ENCODE measurements at regions not wholly inside any gene's neighbourhood (a gene's known extent, or its start where the extent isn't known, plus 50 kb on each side); places are given as distances from the start of the nearest gene placed in this dataset.

DNA sequence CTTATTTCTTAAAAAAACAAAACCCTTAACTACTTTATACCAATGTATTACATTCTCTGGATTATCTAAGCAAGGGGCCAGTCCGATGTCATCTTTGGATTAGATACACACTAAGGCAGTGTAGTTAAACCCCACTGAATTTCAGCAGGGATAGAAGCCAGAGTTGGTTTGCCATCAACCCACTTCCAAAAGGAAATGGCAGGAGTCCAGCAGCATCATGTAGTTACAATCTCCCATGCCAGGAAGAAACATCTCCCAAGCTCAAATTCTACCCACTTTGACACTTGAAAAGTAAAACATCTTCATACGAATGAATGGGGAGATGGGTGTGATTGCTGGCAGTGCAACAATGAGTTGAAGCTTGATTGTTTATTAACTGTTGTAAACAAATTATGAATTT is 203.5 kb upstream of the PLXNC1 start:
- DNase-seq (ENCODE audit: low spot score), result no peak

DNA sequence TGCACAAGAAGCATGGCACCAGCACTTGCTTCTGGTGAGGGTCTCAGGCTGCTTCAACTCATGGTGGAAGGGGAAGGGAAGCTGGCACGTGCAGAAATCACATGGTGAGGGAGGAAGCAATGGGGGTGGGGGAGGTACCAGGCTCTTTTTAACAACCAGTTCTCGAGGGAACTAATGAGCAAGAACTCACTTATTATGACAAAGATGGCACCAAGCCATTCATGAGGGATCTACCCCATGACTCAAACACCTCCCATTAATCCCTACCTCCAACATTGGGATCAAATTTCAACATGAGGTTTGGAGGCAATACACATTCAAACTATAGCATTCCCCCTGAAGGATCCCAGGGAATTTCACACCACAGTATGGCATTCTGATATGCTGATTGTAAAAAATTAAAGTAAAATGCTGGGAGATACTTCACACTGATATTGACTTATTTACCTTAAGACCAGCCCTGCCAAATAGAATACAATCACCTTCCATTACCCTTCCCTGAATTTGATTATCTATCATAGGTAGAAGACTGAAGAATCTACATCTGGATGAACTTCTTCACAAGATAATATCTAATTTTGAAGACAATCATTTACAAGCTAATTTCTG is 201.7 kb upstream of the PLXNC1 start:
- DNase-seq (ENCODE audit: low spot score), result no peak

DNA sequence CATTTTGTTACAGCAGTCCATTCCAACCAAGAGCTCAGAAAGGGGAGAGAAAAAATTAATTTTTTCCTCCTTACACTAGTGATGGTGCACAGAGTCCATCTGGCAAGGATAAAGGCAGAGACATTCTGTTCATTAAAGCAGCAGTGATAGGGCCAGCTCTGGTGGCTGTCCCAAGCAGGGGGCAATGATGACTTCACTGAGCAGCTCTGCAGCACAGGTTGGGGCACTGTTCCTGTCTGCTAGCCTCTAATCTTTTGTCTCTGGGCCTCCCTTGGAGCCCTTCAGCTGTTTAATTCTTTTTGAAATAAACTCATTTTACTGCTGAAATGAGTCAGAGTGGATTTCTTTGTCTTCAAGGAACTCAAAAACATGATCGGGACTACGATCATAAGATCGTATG is 200.9 kb upstream of the PLXNC1 start:
- no peak for DNase-seq (ENCODE audit: low spot score)

DNA sequence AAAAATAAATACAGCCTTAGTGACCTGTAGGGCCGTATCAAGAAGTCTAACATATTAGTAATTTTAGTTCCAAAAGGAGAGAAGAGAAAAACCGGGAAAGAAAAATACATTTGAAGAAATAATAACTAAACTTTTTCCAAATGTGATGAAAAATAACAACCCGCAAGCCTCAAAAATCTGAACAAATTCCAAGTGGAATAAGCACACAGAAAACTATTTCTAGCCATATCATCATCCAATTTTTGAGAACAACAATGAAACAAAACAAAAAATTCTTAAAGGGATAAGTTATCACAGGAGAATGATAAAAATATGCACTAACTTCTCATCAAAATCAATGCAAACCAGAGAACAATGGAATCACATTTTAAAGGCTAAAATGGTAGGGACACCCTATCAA is 198.1 kb upstream of the PLXNC1 start:
- no peak for DNase-seq (ENCODE audit: low spot score)

DNA sequence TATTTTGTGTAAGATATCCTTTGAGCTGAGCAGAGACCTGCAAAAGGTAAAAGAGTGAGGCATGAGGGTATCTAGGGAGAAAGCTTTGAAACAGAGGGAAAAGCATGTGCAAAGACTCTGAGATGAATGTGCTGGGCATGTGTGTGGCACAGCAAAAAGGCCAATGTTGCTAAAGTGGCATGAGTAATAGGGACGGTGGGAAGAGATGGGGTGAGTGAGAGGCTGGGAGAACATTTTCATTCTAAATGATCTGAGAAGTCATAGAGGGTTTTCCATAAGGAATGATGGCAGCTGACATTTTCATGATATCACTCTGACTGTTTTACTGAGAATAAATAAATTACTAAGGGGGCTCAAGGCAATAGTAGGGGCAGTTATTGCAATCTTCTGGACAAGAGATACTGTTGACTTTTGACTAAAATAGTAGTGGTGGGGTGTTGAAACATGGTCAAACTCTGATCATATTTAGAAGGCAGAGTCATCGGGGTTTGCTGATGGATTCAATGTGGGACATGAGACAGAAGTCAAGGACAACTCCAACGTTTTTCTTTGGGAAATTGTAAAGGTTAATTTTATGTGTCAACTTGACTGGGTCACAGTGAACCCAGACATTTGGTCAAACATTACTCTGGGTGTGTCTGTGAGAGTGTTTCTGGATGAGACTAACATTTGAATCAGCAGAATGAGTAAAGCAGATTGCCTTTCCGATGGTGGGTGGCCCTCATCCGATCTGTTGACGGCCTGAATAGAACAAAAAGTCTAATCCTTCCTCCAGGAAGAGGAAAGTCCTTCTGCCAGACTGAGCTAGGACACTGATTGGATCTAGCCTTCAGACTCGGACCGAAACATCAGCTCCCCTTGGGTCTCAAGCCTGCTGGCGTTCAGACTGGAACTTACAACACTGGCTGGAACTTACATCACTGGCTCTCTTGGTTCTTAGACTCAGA is 193.9 kb upstream of the PLXNC1 start:
- DNase-seq (ENCODE audit: low spot score), result no peak

DNA sequence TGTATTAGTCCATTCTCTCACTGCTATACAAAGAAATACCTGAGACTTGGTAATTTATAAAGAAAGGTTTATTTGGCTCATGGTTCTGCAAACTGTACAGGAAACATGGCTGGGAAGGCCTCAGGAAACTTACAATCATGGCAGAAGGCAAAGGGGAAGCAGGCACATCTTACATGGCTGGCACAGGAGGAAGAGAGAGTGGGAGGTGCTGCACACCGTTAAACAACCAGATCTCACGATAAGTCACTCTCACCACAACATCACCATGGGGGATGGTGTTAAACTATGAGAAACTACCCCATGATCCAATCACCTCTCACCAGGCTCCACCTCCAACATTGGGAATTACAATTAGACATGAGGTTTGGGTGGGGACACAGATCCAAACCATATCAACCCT is 191.8 kb upstream of the PLXNC1 start:
- no peak for DNase-seq (ENCODE audit: low spot score)

DNA sequence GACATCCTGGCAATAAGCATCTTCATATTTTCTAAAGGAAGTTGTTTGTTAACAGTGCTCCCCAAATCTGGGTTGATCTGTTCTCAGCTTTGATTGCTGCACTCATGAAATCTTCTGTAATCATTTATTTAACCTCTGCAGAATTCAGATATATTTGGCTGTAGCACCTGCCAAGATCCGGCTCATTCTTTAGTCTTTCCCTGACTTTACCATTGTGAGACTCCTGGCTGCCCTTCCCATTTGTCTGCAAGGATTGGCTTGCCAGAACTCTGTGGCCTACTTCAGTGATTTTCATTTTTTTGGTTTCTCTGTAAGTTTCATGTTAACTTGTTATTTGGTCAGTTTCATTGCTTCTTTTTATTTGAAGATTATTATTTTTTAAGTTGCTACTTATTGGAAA is 191.2 kb upstream of the PLXNC1 start:
- DNase-seq (ENCODE audit: low spot score), result no peak

DNA sequence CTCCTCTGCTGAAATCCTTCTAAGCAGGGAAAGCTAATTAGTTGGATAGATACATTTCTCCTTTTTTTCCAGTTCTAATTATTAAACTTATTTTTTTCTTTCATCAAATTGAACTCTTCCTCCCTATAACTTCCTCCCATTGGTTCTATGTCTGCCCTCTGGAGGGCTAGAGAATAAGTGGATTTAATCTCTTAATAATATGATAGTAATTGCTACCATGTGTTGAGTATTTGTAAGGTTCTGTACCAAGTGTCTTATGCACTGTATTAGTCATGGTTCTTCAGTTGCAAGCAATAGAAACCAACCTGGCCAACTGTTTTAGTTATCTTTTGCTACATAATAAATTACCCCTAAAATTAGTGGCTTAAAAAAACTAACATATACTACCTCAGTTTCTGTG is 190.5 kb upstream of the PLXNC1 start:
- no peak for DNase-seq (ENCODE audit: low spot score)

DNA sequence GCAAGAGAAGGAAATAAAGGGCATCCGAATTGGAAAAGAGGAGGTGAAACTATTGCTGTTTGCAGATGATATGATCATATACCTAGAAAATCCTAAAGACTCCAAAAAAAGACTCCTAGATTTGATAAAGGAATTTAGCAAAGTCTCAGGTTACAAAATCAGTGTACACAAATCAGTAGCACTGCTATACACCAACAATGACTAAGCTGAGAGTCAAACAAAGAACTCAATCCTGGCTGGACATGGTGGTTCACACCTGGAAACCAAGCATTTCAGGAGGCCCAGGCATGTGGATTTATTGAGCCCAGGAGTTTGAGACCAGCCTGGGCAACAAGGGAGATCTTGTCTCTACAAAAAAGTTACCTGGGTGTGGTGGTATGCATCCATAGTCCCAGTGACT is 188.7 kb upstream of the PLXNC1 start:
- no peak for DNase-seq (ENCODE audit: low spot score)

DNA sequence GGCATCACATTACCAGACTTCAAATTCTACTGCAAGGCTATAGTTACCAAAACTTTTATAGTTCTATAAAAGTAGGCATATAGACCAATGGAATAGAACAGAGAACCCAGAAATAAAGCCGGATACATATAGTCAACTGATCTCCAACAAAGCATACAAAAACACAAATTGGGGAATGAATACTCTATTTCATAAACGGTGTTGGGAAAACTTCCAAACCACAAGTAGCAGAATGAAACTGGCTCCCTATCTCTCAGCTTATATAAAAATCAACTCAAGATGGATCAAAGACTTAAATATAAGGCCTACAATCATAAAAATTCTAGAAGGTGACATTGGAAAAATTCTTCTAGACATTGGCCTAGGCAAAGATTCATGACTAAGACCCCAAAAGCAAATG is 187.9 kb upstream of the PLXNC1 start:
- DNase-seq (ENCODE audit: low spot score), result no peak

DNA sequence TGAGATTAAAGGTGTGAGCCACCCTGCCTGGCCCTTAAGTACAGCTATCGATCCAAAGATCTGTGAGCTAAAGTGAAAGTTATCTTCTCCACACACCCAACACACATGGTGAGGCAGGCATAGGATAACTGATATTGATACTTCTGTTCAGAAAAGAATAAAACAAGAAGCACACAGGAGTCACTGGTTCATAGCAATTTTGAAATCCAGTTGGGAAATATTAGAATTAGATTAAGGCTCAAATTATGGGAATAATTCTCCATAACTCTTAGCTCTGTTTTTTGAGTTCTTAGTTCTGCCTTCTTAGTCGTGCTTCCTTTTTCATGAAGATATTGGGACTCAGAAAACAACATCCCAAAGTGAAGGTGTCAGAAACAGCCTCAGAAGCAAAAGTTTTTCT is 186.0 kb upstream of the PLXNC1 start:
- DNase-seq (ENCODE audit: low spot score), result no peak

DNA sequence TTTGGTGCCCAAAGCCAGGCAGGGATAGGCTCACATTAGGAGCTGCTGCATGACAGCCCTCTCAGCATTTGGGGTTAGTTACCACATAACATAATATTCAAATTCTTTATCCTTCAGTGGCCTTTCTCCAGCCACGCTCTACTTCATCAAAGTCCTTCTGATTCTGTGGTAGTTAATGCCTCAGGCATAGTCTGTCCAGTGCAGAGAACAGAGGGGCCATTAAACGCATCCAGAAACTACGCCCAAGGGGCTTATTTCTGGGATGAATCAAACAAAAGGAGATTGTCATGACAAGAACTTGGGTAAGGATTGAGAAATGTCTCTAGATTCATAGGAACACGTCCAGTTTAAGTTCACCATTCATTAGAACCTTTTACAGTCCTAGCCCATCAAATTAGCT is 183.4 kb upstream of the PLXNC1 start:
- DNase-seq (ENCODE audit: low spot score), result no peak

DNA sequence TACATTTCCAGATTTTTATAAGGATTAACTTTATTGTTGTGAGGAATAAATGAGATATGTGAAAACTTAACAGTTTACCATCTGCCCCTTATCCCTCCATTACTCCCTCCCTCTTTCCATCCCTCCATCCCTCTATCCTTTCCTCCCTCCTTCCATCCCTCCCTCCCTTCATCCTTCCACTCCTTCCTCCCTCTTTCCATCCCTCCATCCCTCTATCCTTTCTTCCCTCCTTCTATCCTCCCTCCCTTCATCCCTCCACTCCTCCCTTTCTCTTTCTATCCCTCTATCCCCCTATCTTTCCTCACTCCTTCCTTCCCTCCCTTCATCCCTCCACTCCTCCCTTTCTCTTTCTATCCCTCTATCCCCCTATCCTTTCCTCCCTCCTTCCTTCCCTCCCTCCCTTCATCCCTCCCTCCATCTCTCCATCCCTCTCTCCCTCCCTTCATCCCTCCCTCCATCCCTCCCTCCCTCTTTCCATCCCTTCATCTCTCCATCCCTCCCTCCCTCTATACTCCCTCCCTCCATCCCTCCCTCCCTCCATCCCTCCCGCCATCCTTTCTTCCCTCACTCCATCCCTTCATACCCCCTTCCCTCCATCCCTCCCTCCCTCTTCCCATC is 181.8 kb upstream of the PLXNC1 start:
- DNase-seq (ENCODE audit: low spot score), result no peak

DNA sequence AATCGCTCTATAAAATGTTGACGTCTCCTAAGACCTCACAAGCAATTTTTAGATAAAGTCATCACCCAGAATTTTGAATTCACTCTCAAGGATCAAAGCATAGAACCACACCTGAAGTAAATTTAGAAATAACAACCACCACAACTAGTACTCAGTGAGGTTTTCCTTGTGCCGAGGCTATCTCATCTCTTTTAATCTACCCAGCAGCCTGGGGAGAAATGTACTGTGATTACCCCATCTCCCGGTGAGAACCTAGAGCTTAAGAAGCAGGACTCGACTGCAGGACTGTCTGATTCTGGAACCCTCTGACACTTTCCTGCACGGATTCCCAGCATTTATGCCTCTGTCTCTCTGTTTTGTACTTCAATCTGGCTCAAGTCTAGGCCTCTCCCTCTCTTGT is 180.9 kb upstream of the PLXNC1 start:
- no peak for DNase-seq (ENCODE audit: low spot score)

DNA sequence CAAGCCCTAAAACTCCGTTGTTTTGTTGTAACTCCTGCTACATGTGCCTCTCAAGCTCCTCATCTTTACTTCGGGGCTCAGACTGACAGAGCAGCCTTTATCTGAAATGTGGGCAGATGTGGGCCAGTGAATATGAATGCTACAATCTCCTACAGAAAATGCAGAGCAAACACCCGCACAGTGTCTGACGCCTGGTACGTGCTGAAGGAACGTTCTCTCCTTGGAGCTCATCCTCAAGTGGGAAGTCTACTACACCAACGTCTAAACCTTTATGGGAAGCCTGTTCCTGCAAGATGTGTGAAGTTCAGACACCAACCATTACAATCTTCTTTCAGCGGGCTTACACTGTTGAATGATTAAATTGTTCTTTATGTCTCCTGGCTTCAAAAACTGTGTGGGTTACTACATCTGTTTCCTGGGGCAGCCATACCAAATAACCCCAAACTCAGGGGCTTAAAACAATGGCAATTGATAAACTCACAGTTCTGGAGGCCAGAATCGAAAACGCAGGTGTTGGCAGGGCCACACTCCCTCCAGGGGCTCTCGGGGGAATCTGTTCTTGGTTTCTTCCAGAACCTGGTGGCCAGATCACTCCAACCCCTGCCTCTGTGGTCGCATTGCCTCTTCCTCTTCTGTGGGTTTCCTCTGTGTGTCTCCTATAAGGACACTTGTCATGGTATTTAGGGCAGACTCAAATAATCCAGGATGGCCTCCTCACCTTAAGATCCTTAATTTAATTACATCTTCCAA is 179.7 kb upstream of the PLXNC1 start:
- no peak for DNase-seq (ENCODE audit: low spot score)

DNA sequence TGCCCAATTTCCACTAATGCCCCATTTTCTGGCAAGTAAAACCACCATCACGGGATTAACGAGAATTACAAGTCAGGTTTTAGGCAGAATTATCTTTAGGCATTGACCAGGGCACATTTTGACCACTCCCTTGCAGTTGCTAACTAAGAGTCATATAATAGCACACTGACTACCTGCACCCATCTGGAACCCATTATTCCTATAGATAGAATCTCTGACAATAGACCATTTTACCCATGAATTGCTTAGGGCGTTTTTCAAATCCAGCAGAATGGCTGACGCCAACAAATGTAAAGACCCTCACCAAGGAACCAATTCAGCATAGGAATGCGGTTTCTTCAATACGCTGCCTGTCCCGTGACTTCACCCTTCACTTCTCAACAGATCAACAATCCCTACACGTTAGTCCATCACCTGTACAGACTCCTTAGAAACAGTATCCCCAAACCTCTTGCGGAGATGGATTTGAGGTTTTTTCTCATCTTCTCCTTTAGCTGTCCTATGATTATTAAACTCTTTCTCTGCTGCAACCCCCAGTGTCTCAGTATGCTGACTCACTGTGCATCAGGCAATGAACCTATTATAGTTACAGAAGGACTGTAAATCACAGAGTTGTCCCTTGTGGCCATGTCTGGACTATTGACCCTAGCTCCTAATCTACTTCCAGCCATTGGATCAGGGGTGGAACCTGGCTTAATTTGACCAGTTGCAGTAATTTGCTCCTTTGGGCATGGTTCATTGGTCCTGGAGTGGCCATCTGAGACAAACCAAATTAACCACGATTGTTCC is 177.3 kb upstream of the PLXNC1 start:
- no peak for DNase-seq (ENCODE audit: low spot score)

DNA sequence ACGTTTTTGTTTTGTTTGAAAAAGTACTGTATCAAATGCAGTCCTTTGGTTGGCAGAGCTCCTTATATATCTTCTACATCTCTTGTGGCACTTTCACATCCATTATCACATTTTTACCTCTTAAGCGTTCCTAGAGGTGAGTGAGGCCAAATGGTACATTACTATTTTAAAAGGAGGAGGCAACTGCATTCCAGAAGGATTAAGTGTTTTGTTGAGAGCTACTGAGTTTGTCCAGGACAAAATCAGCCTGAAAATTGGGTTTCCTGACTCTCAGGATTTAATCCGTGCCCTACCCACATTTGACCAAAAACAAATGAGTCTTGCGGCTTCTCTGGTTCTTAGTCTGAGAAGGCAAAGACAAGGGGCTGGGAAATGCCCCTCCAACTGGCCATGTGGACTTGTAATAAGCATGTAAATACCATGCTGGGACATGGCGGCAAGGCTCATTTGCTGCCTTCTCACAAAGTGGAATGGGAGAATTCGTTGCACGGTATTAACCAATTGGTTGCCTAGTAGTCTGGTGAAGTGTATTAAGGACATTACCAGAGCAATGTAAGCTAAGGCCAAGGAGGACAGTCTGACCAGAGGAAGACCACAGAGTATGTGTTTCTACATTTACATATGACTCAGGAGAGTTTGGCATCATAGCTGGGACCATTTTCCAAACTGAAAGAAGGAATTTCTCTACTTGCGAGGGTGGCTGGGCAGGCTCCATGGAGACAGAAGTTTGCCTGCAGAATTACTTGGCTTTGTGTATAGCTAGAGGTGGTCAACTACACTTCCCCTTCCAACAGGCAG is 175.8 kb upstream of the PLXNC1 start:
- DNase-seq (ENCODE audit: low spot score), result no peak

DNA sequence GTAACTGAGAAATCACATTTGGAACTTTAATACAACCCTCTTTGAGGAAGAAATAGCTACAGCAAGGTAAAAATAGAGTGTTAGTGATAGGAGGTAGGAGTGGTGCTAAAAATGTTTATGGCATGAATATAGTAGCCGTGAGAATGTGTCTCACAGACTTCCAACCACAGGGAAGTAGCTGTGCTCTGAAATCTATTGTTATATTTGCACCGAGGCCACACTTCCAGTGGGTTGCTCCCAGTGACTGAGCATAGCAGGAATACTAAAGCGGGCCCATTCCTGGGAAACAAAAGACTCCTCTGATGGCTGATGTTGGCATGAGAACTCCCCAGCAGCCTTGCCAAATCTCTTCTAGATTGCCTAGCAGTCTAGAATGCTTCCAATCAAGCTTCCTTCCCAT is 174.1 kb upstream of the PLXNC1 start:
- DNase-seq (ENCODE audit: low spot score), result no peak

DNA sequence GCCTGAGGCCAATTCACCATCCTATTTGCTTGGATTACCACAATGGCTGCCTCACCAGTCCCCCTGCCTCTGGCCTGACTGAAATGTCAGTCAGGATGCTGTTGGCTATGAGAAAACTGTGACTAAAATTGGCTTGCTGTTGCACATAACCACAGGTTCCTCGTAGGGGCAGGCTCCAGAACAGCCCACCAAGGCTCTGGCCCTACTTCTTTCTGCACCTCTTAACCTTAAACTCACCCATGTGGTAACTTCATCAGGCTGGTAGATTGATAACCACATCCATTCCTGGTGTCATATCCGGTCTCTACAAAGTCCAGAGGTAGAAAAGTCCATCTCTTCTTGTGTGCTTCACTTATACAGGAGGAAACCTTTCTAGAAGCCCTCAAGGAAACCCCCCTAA is 172.4 kb upstream of the PLXNC1 start:
- DNase-seq (ENCODE audit: low spot score), result no peak

DNA sequence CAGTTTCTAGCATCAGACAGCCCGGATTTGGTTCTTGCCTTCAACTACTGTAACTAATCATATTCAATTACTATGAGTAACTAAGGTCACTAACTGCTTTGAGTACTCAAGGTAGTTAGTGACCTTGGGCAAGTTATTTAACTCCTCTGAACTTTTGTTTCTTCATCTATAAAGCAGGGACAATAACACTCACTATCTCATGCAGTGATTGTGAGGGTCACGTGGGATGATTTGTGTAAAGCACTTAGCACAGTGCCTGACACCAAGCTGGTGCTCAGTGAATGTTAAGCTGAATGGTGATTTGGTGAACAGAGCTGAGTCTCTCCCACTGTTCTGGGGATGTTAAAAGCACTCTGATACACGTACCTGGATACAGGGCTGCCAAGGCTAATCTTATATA is 171.3 kb upstream of the PLXNC1 start:
- DNase-seq (ENCODE audit: low spot score), result no peak

DNA sequence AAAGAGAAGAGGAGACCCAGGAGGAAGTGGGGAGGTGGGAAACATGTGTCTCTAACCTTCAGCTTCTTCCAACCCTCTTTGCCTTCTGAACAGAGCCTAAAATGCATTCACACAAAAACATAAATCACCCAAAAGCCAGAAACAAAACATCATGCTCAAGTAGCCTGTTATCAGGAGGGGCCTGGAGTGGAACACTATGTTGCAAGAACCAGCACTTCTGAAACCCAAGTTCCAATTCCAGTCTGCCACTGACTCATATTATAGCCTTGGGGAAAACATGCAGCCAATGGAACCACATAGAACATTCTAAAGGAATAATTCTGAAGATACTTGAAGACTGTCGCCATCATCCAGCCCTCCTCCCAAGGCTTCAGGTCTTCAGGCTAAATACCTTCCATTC is 169.8 kb upstream of the PLXNC1 start:
- no peak for DNase-seq (ENCODE audit: low spot score)
